ENCODE measurements at regions not wholly inside any gene's neighbourhood (a gene's known extent, or its start where the extent isn't known, plus 50 kb on each side); places are given as distances from the start of the nearest gene placed in this dataset.

- TF ChIP-seq POLR2AphosphoS5 (IDR thresholded peaks at IDR 0.05) (no peak), CTCF (IDR thresholded peaks at IDR 0.05) (no peak)
These were observed 760.0 kb downstream of the METTL4 start for GRCh38 chr18:1811282-1811681.

All from breast epithelium (tissue), 3 donors.